Esophagus squamous epithelium (tissue), 5 donors: ENCODE measurements at regions not wholly inside any gene's neighbourhood (a gene's known extent, or its start where the extent isn't known, plus 50 kb on each side); places are given as distances from the start of the nearest gene placed in this dataset.

Experiments used
- DNase-seq: peaks from one replicate; lab custom pipeline; 2025; lab: John Stamatoyannopoulos, UW
- H3K27ac ChIP-seq, 4 donors: fragments of 200-600 bp; sonication (generic); one replicate each; pipeline ENCODE4 v1.5.1; 2016 to 2019; ENCODE audit warnings: mild to moderate bottlenecking in 1 of 4
- H3K27me3 ChIP-seq, 4 donors: fragments of 200-600 bp; sonication (generic); 1 replicate in 3 of 4; 2 replicates in 1 of 4; pipeline versions ENCODE4 v1.5.1 to v1.6.0; 2017 to 2021; ENCODE audit warnings: antibody characterized with exemption in 1 of 4
- H3K36me3 ChIP-seq, 3 donors: fragments of 200-600 bp; sonication (generic); one replicate each; pipeline ENCODE4 v1.5.1; 2016 to 2019
- H3K4me1 ChIP-seq, 3 donors: fragments of 200-600 bp; sonication (generic); one replicate each; pipeline ENCODE4 v1.5.1; 2017 to 2019
- H3K4me3 ChIP-seq, 4 donors: fragments of 200-600 bp; sonication (generic); 1 replicate in 3 of 4; 2 replicates in 1 of 4; pipeline ENCODE4 v1.5.1; 2016 to 2019; ENCODE audit warnings: mild to moderate bottlenecking in 2 of 4, moderate library complexity in 1 of 4
- H3K9me3 ChIP-seq, 3 donors: fragments of 200-600 bp; sonication (generic); one replicate each; pipeline ENCODE4 v1.5.1; 2016 to 2019
- CTCF ChIP-seq, 6 experiments: fragments of 450-650 bp in 4 of 6; fragments of 200-600 bp in 2 of 6; sonication (generic) in 2 of 6; IDR thresholded peaks; one replicate each; pipeline ENCODE4 v1.5.1; 2016 to 2019; ENCODE audit warnings: antibody characterized with exemption in 6 of 6, mild to moderate bottlenecking in 4 of 6, moderate library complexity in 4 of 6
- POLR2A ChIP-seq, 4 donors: fragments of 450-650 bp; IDR thresholded peaks; one replicate each; pipeline ENCODE4 v1.6.1; 2017; ENCODE audit warnings: antibody characterized with exemption in 4 of 4, mild to moderate bottlenecking in 4 of 4, moderate library complexity in 3 of 4
- WGBS, 2 donors: methylation state at CpG; one replicate each; pipeline ENCODE4 v1.1.5; 2018; 5-methylcytosine and 5-hydroxymethylcytosine counted together
- intact Hi-C: fragments of 100-400 bp; cut with DNase I; formaldehyde crosslinking; loops from one replicate; pipeline ENCODE4 v1.15.0; 2022
- donor health status: DM: yes; HTN: yes; CAD: no.

- Histone ChIP-seq H3K9me3 (no peaks in the 10 kb centered on the region), H3K4me1 (no peaks in the 10 kb centered on the region)
- 50 to 52% methylated on average over 1 of the region's 1 CpG for WGBS, 2 donors
These were observed 713.7 kb downstream of the SLITRK1 start for GRCh38 chr13:83168590-83168989.

GRCh38 chr13:83167203-83167602 lies 715.1 kb downstream of the SLITRK1 start:
- intact Hi-C loops, result no loop called here
- H3K36me3 ChIP-seq, result no peaks in the 10 kb centered on the region
- H3K27ac ChIP-seq, result no peak overlapping the region
- no peaks in the 10 kb centered on the region for H3K4me1 ChIP-seq
- H3K27me3 ChIP-seq, result no peaks in the 10 kb centered on the region
- DNase-seq, result no peak
- 70 to 88% methylated on average over 3 of the region's 3 CpGs for WGBS, 2 donors
- no peaks in the 10 kb centered on the region for H3K9me3 ChIP-seq
- H3K4me3 ChIP-seq, result no peak overlapping the region
- TF ChIP-seq CTCF (IDR thresholded peaks at IDR 0.05) (no peak), POLR2A (IDR thresholded peaks at IDR 0.05) (no peak)

More at GRCh38 chr13:83168590-83168989, 713.7 kb downstream of the SLITRK1 start:
- Histone ChIP-seq H3K27me3 (no peaks in the 10 kb centered on the region), H3K4me3 (no peak overlapping the region), H3K36me3 (no peaks in the 10 kb centered on the region), H3K27ac (no peak overlapping the region)
- no peak for DNase-seq
- intact Hi-C loops, result no loop called here
- TF ChIP-seq CTCF (IDR thresholded peaks at IDR 0.05) (no peak), POLR2A (IDR thresholded peaks at IDR 0.05) (no peak)

- TF ChIP-seq CTCF (IDR thresholded peaks at IDR 0.05) (no peak), POLR2A (IDR thresholded peaks at IDR 0.05) (no peak)
- no peaks in the 10 kb centered on the region for H3K36me3 ChIP-seq
- DNase-seq, result no peak
- intact Hi-C loops, result no loop called here
- H3K27me3 ChIP-seq, result no peaks in the 10 kb centered on the region
- H3K4me1 ChIP-seq, result no peaks in the 10 kb centered on the region
- no peak overlapping the region for H3K27ac ChIP-seq
- no peak overlapping the region for H3K4me3 ChIP-seq
- no peaks in the 10 kb centered on the region for H3K9me3 ChIP-seq
These were observed 715.7 kb downstream of the SLITRK1 start for GRCh38 chr13:83166550-83166949.

- no peaks in the 10 kb centered on the region for H3K9me3 ChIP-seq
- H3K4me1 ChIP-seq, result no peaks in the 10 kb centered on the region
- H3K4me3 ChIP-seq, result no peak overlapping the region
- TF ChIP-seq CTCF (IDR thresholded peaks at IDR 0.05) (no peak), POLR2A (IDR thresholded peaks at IDR 0.05) (no peak)
- no peak overlapping the region for H3K27ac ChIP-seq
- WGBS, 2 donors, result 41 to 60% methylated on average over 2 of the region's 2 CpGs
- no peaks in the 10 kb centered on the region for H3K27me3 ChIP-seq
- no peaks in the 10 kb centered on the region for H3K36me3 ChIP-seq
- no peak for DNase-seq
- intact Hi-C loops, result no loop called here
These were observed 719.8 kb downstream of the SLITRK1 start for GRCh38 chr13:83162493-83162892.

GRCh38 chr13:83153848-83154247 lies 728.4 kb downstream of the SLITRK1 start:
- Histone ChIP-seq H3K4me1 (no peaks in the 10 kb centered on the region), H3K4me3 (no peak overlapping the region), H3K27me3 (no peaks in the 10 kb centered on the region), H3K9me3 (no peaks in the 10 kb centered on the region), H3K36me3 (no peaks in the 10 kb centered on the region), H3K27ac (no peak overlapping the region)
- DNase-seq, result no peak
- WGBS, 2 donors, result 40 to 47% methylated on average over 2 of the region's 2 CpGs
- no peak for TF ChIP-seq CTCF (IDR thresholded peaks at IDR 0.05)
- TF ChIP-seq POLR2A (IDR thresholded peaks at IDR 0.05), result no peak
- intact Hi-C loops, result no loop called here
